Stimulated activated CD4-positive, alpha-beta T cell treated with anti-CD3 and anti-CD28 coated beads, Interleukin-4, amount 100 ng/mL, for 24 hours (primary cell): ENCODE measurements at regions not wholly inside any gene's neighbourhood (a gene's known extent, or its start where the extent isn't known, plus 50 kb on each side); places are given as distances from the start of the nearest gene placed in this dataset.
"Not testable (repeated sequence)": the region's sequence is repeated elsewhere in the genome, so short reads cannot be mapped to it uniquely, and the experiment has no call there.

Experiments used
- DNase-seq: peaks from one replicate; pipeline ENCODE4 v3.0.0-alpha.2; 2020

GRCh38 chr10:34957531-34957930, 132.6 kb downstream of the CUL2 start:
- DNase-seq = no peak

GRCh38 chr10:34956756-34957155, 133.4 kb downstream of the CUL2 start:
- no peak for DNase-seq

GRCh38 chr10:34955391-34955790, 134.8 kb downstream of the CUL2 start:
- DNase-seq = no peak

GRCh38 chr10:34954142-34954541, 136.0 kb downstream of the CUL2 start:
- no peak for DNase-seq

- peak; percentile 25 for DNase-seq
Measured at GRCh38 chr10:34951263-34951887, 136.3 kb upstream of the PARD3 start.

- not testable (repeated sequence) for DNase-seq
Measured at GRCh38 chr10:34945951-34946522, 130.9 kb upstream of the PARD3 start.

GRCh38 chr10:34941471-34942357, 126.6 kb upstream of the PARD3 start:
- DNase-seq = no peak

DNA sequence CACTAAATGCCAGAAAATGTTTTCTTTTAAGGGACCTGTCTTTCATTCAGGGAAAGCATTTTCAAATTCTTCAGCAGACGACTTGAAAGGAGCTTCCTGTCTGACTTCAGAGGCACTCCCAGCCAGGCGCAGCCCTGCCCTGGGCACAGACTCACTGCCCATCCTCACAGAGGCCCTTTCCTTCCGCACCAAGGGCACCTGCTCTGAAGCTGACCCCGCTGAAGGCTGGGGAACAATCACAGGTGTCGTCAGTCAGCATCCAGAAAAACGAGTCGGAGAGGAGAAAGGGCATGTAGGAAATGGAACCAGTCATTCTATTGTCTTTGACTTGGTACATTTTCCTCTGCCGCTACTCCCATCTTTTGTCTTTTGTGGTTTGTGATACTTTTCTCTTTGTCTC, 125.3 kb upstream of the PARD3 start:
- no peak for DNase-seq

DNA sequence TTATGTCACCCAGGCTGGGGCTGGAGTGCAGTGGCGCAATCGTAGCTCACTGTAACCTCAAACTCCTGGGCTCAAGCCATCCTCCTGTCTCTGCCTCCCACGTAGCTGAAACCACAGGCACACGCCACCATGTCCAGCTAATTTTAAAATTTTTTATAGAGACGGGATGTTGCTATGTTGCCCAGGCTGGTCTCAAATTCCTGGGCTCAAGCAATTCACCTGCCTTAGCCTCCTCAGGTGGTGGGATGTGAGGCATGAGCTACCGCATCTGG, 123.2 kb upstream of the PARD3 start:
- DNase-seq = no peak

- not testable (repeated sequence) for DNase-seq
Measured at GRCh38 chr10:34937643-34938398, 122.7 kb upstream of the PARD3 start.

GRCh38 chr10:34936061-34936460, 121.0 kb upstream of the PARD3 start:
- DNase-seq = no peak

- DNase-seq = no peak
Measured at GRCh38 chr10:34933676-34934075, 118.6 kb upstream of the PARD3 start.

DNA sequence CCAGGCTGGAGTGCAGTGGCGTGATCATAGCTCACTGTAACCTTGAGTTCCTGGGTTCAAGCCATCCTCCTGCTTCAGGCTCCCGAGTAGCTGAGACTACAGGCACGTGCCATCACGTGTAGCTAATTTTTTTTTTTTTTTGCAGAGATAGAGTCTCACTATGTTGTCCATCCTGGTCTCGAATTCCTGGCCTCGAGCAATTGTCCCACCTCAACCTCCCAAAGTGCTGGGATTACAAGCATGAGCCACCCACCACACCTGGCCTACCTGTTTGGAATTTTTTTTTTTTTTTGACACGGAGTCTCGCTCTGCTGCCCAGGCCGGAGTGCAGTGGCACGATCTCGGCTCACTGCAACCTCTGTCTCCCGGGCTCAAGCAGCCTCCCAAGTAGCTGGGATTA, 117.1 kb upstream of the PARD3 start:
- DNase-seq = no peak

DNA sequence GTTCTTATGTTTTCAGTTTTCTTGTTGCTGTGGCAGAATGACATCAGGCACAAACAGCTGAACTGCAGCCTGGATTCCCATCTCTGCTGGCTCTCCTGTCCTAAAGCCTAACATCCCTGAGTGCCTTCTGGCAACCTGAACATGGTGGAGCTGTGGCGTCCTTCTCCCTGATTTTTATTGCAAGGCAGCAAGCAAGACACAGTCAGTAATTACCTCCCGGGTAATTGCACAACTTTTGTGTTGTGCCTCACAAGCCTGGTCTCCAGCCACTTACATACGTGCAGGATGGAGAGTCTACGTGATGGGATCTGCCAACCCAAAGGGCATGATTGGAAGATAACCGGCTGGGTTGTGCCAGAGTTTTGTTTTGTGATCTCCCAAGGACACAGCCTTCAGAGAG, 116.1 kb upstream of the PARD3 start:
- no peak for DNase-seq

- no peak for DNase-seq
Measured at GRCh38 chr10:34922138-34922537, 107.0 kb upstream of the PARD3 start.

DNA sequence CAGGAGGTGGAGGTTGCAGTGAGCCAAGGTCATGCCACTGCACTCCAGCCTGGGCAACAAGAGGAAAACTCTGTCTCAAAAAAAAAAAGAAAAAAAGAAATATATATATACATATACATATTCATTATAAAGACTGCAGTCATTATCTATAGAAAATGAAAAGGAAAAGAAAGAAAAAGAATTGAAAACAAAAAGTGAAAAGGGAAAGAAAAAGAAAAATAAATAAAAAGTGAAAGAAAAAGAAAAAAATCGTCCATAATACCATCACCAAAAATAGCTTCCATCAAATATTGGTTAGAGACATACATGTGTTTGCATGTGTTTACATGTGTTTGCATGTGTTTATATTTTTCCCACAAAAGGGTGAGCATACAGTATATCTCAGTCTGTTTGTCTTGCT, 105.5 kb upstream of the PARD3 start:
- DNase-seq = no peak

- no peak for DNase-seq
Measured at GRCh38 chr10:34918776-34919315, 103.8 kb upstream of the PARD3 start.

DNA sequence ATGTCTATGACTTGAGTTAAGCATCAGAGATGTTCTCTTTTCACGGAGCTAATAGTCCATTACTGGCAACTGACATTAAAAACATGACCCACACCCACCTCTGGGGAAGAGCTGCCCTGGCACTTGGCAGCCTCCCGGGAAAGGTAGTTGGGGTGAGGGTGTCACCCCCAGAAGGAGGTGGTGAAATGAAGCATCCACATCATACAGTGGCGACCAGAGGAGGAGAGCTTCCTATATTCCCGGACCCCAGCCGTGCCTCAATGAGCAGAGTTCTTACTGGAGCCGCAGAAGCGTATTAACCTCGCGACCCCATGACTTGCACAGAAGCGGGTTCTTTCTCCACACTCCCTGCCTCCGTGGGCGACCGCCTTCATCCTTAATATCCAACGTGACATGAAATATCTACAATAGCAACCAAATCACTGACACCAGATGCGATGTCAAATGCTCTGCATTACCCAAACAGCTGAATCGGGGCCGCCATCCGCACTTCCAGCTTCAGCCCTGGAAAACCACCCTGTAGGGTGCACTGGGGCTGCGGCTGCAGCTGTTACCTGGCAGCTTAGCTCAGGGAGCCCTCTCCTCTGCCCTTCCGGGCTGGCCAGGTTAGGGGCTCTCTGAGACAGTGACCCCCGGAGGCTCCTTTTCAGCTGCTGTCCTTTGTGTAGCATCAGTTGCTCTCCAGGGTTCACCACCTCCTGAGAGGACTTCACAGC, 103.1 kb upstream of the PARD3 start:
- no peak for DNase-seq

DNA sequence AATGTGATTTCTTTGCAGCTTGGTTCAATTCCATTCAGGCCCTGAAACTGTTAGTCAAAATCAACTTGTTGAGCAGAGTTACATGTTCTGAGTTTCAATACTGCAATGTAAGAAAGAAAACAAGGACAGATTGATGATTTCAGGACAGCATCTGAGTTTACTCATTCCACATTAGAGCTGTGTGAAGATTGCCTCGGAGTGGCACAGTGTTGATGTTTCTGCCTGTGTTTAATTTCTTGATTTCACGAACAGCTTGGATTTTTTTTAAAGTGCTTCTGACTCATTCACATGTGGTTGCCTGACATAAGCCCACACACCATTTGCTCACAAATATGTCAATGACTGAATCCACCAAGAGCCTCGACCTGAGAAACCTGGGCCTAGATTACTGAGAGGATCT, 101.2 kb upstream of the PARD3 start:
- DNase-seq = no peak

DNA sequence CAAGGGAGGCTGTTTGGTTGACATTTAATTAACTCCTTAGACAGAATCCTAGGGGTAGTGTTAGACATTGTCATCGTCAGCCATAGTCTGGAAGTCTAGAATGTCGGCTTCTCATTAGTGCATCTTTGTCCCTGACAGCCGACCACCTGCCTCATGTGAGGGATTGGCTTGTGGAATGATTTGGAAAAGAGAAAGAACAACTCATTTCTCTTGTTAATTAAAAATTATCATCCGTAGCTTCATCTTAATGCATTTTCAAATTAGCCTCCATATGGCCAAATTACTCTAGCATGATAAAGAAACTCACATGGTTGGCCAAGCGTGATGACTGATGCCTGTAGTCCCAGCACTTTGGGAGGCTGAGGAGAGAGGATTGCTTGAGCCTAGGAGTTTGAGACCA, 97.7 kb upstream of the PARD3 start:
- no peak for DNase-seq

- no peak for DNase-seq
Measured at GRCh38 chr10:34911661-34912205, 96.6 kb upstream of the PARD3 start.

GRCh38 chr10:34908481-34908880, 93.4 kb upstream of the PARD3 start:
- DNase-seq = no peak
